ENCODE measurements at regions not wholly inside any gene's neighbourhood (a gene's known extent, or its start where the extent isn't known, plus 50 kb on each side); places are given as distances from the start of the nearest gene placed in this dataset.

- Histone ChIP-seq H3K9me3 (replicated peaks in 1 of 2; ENCODE audit: control insufficient read depth in 2 of 2, insufficient read depth in 1 of 2, low read depth in 1 of 2, low read length in 2 of 2) (peaks cover 0 to 2% of the 10 kb centered on the region in 2 donors), H4K8ac (ENCODE audit: low read depth, low read length) (no peak overlapping the region), H3K36me3 (replicated peaks in 1 of 2; ENCODE audit: control insufficient read depth in 2 of 2, insufficient read depth in 2 of 2, low read length in 2 of 2) (no peaks in the 10 kb centered on the region), H3K4ac (ENCODE audit: low read length) (no peak overlapping the region), H2AFZ (ENCODE audit: low read length) (no peak overlapping the region), H3K4me2 (ENCODE audit: insufficient read depth, low read length, poor library complexity, severe bottlenecking) (no peak overlapping the region), H2BK12ac (ENCODE audit: low read length) (no peak overlapping the region), H2AK5ac (ENCODE audit: low read depth, low read length) (no peak overlapping the region), H3K23ac (ENCODE audit: low read depth, low read length, poor library complexity) (no peak overlapping the region), H3K27ac (replicated peaks; ENCODE audit: low read length) (no peak overlapping the region), H2BK15ac (ENCODE audit: low read length) (no peak overlapping the region), H2BK120ac (ENCODE audit: low read depth, low read length) (no peak overlapping the region), H3K14ac (ENCODE audit: low read length) (no peak overlapping the region), H3K4me3 (ENCODE audit: low read length in 2 of 2) (no peak overlapping the region), H4K91ac (ENCODE audit: low read depth, low read length, poor library complexity) (no peak overlapping the region), H2BK5ac (ENCODE audit: low read length) (no peak overlapping the region), H3K9ac (ENCODE audit: low read depth, low read length, poor library complexity) (no peak overlapping the region), H3K79me1 (ENCODE audit: low read depth, low read length) (no peaks in the 10 kb centered on the region), H3K4me1 (ENCODE audit: control insufficient read depth in 2 of 2, insufficient read depth in 1 of 2, low read depth in 1 of 2, low read length in 2 of 2) (no peaks in the 10 kb centered on the region), H3K27me3 (ENCODE audit: control insufficient read depth in 3 of 3, insufficient read depth in 3 of 3, low read depth in 1 of 3, low read length in 3 of 3) (no peaks in the 10 kb centered on the region), H3K18ac (ENCODE audit: low read length) (no peak overlapping the region)
- DNase-seq (ENCODE audit: low spot score) = no peak
- no CpG with 5 or more reads among the region's 3 CpGs for WGBS, 2 donors (ENCODE audit: extremely low coverage in 2 of 2, insufficient read length in 2 of 2, insufficient replicate concordance in 1 of 2)
These were observed 351.6 kb upstream of the CNR1 start for GRCh38 chr6:88517737-88518136.

GRCh38 chr6:88513920-88514319, 347.8 kb upstream of the CNR1 start:
- no peak overlapping the region for H2BK120ac ChIP-seq (ENCODE audit: low read depth, low read length)
- no peak overlapping the region for H3K9ac ChIP-seq (ENCODE audit: low read depth, low read length, poor library complexity)
- WGBS, 2 donors (ENCODE audit: extremely low coverage in 2 of 2, insufficient read length in 2 of 2, insufficient replicate concordance in 1 of 2) = no CpG with 5 or more reads among the region's 4 CpGs
- H2AFZ ChIP-seq (ENCODE audit: low read length) = no peak overlapping the region
- no peak overlapping the region for H2BK12ac ChIP-seq (ENCODE audit: low read length)
- H3K4me2 ChIP-seq (ENCODE audit: insufficient read depth, low read length, poor library complexity, severe bottlenecking) = no peak overlapping the region
- H2AK5ac ChIP-seq (ENCODE audit: low read depth, low read length) = no peak overlapping the region
- no peak overlapping the region for H3K14ac ChIP-seq (ENCODE audit: low read length)
- no peak overlapping the region for H3K18ac ChIP-seq (ENCODE audit: low read length)
- no peak overlapping the region for H3K27ac ChIP-seq (replicated peaks; ENCODE audit: low read length)
- H3K4ac ChIP-seq (ENCODE audit: low read length) = no peak overlapping the region
- H3K9me3 ChIP-seq (replicated peaks in 1 of 2; ENCODE audit: control insufficient read depth in 2 of 2, insufficient read depth in 1 of 2, low read depth in 1 of 2, low read length in 2 of 2) = no peaks in the 10 kb centered on the region
- H3K27me3 ChIP-seq (ENCODE audit: control insufficient read depth in 3 of 3, insufficient read depth in 3 of 3, low read depth in 1 of 3, low read length in 3 of 3) = no peaks in the 10 kb centered on the region
- H4K8ac ChIP-seq (ENCODE audit: low read depth, low read length) = no peak overlapping the region
- H2BK15ac ChIP-seq (ENCODE audit: low read length) = no peak overlapping the region
- H3K23ac ChIP-seq (ENCODE audit: low read depth, low read length, poor library complexity) = no peak overlapping the region
- no peaks in the 10 kb centered on the region for H3K4me1 ChIP-seq (ENCODE audit: control insufficient read depth in 2 of 2, insufficient read depth in 1 of 2, low read depth in 1 of 2, low read length in 2 of 2)
- no peaks in the 10 kb centered on the region for H3K79me1 ChIP-seq (ENCODE audit: low read depth, low read length)
- no peak overlapping the region for H4K91ac ChIP-seq (ENCODE audit: low read depth, low read length, poor library complexity)
- H2BK5ac ChIP-seq (ENCODE audit: low read length) = no peak overlapping the region
- no peak overlapping the region for H3K4me3 ChIP-seq (ENCODE audit: low read length in 2 of 2)
- H3K36me3 ChIP-seq (replicated peaks in 1 of 2; ENCODE audit: control insufficient read depth in 2 of 2, insufficient read depth in 2 of 2, low read length in 2 of 2) = no peaks in the 10 kb centered on the region
- DNase-seq (ENCODE audit: low spot score) = no peak

DNA sequence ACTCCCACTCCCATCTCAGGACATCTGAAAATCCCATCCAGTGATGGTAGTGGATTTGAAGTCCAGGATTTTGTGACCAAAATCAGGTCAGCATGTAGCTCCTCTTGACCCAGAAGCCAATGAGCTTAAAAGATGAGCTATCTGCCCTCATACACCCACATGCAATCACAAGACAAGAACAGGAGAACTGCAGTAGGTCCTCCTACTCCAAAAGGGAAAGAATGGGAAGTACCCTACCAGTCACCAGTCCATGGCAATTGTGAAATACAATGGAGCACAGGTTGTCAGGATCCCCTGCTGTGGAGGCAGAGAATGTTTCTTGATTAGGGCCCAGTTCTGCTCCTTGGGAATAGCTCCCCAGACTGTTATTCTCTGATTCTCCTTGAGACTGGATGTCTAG, 347.3 kb upstream of the CNR1 start:
- H2BK120ac ChIP-seq (ENCODE audit: low read depth, low read length) = no peak overlapping the region
- H4K91ac ChIP-seq (ENCODE audit: low read depth, low read length, poor library complexity) = no peak overlapping the region
- H3K27ac ChIP-seq (replicated peaks; ENCODE audit: low read length) = no peak overlapping the region
- no peak overlapping the region for H3K14ac ChIP-seq (ENCODE audit: low read length)
- H3K36me3 ChIP-seq (replicated peaks in 1 of 2; ENCODE audit: control insufficient read depth in 2 of 2, insufficient read depth in 2 of 2, low read length in 2 of 2) = no peaks in the 10 kb centered on the region
- no peak overlapping the region for H4K8ac ChIP-seq (ENCODE audit: low read depth, low read length)
- no peak overlapping the region for H3K4me3 ChIP-seq (ENCODE audit: low read length in 2 of 2)
- no peak overlapping the region for H2AFZ ChIP-seq (ENCODE audit: low read length)
- no peak overlapping the region for H3K23ac ChIP-seq (ENCODE audit: low read depth, low read length, poor library complexity)
- no peak for DNase-seq (ENCODE audit: low spot score)
- H2BK12ac ChIP-seq (ENCODE audit: low read length) = no peak overlapping the region
- H3K18ac ChIP-seq (ENCODE audit: low read length) = no peak overlapping the region
- H3K4me1 ChIP-seq (ENCODE audit: control insufficient read depth in 2 of 2, insufficient read depth in 1 of 2, low read depth in 1 of 2, low read length in 2 of 2) = no peaks in the 10 kb centered on the region
- no peak overlapping the region for H3K4me2 ChIP-seq (ENCODE audit: insufficient read depth, low read length, poor library complexity, severe bottlenecking)
- no peak overlapping the region for H2AK5ac ChIP-seq (ENCODE audit: low read depth, low read length)
- no peaks in the 10 kb centered on the region for H3K9me3 ChIP-seq (replicated peaks in 1 of 2; ENCODE audit: control insufficient read depth in 2 of 2, insufficient read depth in 1 of 2, low read depth in 1 of 2, low read length in 2 of 2)
- no peak overlapping the region for H3K4ac ChIP-seq (ENCODE audit: low read length)
- H3K79me1 ChIP-seq (ENCODE audit: low read depth, low read length) = no peaks in the 10 kb centered on the region
- H3K9ac ChIP-seq (ENCODE audit: low read depth, low read length, poor library complexity) = no peak overlapping the region
- no peak overlapping the region for H2BK15ac ChIP-seq (ENCODE audit: low read length)
- no peak overlapping the region for H2BK5ac ChIP-seq (ENCODE audit: low read length)
- H3K27me3 ChIP-seq (ENCODE audit: control insufficient read depth in 3 of 3, insufficient read depth in 3 of 3, low read depth in 1 of 3, low read length in 3 of 3) = no peaks in the 10 kb centered on the region

DNA sequence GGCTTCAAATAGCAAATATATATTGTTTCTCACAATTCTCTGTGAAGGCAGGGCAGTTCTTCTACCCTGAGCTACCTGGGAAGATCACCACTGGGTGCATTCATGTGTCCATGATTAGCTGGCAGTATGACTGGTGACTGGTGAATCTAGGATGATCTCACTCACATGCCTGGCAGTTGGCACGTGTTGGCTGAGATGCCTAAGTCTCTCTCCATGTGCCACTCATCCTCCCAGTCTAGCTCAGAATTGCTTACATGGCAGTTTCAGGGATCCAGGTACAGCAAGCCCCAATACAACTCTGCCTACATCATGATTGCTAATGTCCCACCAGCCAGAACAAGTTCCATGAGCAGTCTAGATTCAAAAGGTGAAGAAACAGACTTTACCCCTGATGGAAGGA, 346.8 kb upstream of the CNR1 start:
- Histone ChIP-seq H3K14ac (ENCODE audit: low read length) (no peak overlapping the region), H2BK120ac (ENCODE audit: low read depth, low read length) (no peak overlapping the region), H3K27me3 (ENCODE audit: control insufficient read depth in 3 of 3, insufficient read depth in 3 of 3, low read depth in 1 of 3, low read length in 3 of 3) (no peaks in the 10 kb centered on the region), H3K4me1 (ENCODE audit: control insufficient read depth in 2 of 2, insufficient read depth in 1 of 2, low read depth in 1 of 2, low read length in 2 of 2) (no peaks in the 10 kb centered on the region), H3K79me1 (ENCODE audit: low read depth, low read length) (no peaks in the 10 kb centered on the region), H3K23ac (ENCODE audit: low read depth, low read length, poor library complexity) (no peak overlapping the region), H3K27ac (replicated peaks; ENCODE audit: low read length) (no peak overlapping the region), H4K91ac (ENCODE audit: low read depth, low read length, poor library complexity) (no peak overlapping the region), H2BK5ac (ENCODE audit: low read length) (no peak overlapping the region), H3K9ac (ENCODE audit: low read depth, low read length, poor library complexity) (no peak overlapping the region), H2AK5ac (ENCODE audit: low read depth, low read length) (no peak overlapping the region), H3K9me3 (replicated peaks in 1 of 2; ENCODE audit: control insufficient read depth in 2 of 2, insufficient read depth in 1 of 2, low read depth in 1 of 2, low read length in 2 of 2) (no peaks in the 10 kb centered on the region), H3K36me3 (replicated peaks in 1 of 2; ENCODE audit: control insufficient read depth in 2 of 2, insufficient read depth in 2 of 2, low read length in 2 of 2) (no peaks in the 10 kb centered on the region), H4K8ac (ENCODE audit: low read depth, low read length) (no peak overlapping the region), H3K4ac (ENCODE audit: low read length) (no peak overlapping the region), H3K18ac (ENCODE audit: low read length) (no peak overlapping the region), H2BK12ac (ENCODE audit: low read length) (no peak overlapping the region), H3K4me2 (ENCODE audit: insufficient read depth, low read length, poor library complexity, severe bottlenecking) (no peak overlapping the region), H3K4me3 (ENCODE audit: low read length in 2 of 2) (no peak overlapping the region), H2AFZ (ENCODE audit: low read length) (no peak overlapping the region), H2BK15ac (ENCODE audit: low read length) (no peak overlapping the region)
- no CpG with 5 or more reads among the region's 1 CpG for WGBS, 2 donors (ENCODE audit: extremely low coverage in 2 of 2, insufficient read length in 2 of 2, insufficient replicate concordance in 1 of 2)
- DNase-seq (ENCODE audit: low spot score) = no peak
